ENCODE measurements at regions not wholly inside any gene's neighbourhood (a gene's known extent, or its start where the extent isn't known, plus 50 kb on each side); places are given as distances from the start of the nearest gene placed in this dataset.

GRCh38 chr10:56728349-56728748, 367.3 kb upstream of the ZWINT start:
- DNase-seq (ENCODE audit: extremely low spot score, unreplicated experiment) = no peak
- no peaks in the 10 kb centered on the region for H3K4me1 Mint-ChIP-seq (ENCODE audit: unreplicated experiment)
- H3K36me3 Mint-ChIP-seq (ENCODE audit: unreplicated experiment) = no peaks in the 10 kb centered on the region

GRCh38 chr10:56722912-56723311, 361.9 kb upstream of the ZWINT start:
- no peak for TF ChIP-seq CTCF (IDR thresholded peaks at IDR 0.05)
- Mint-ChIP-seq H3K9me3 (ENCODE audit: unreplicated experiment) (peaks cover 5% of the 10 kb centered on the region), H3K36me3 (ENCODE audit: unreplicated experiment) (no peaks in the 10 kb centered on the region), H3K4me1 (ENCODE audit: unreplicated experiment) (no peaks in the 10 kb centered on the region), H3K27me3 (ENCODE audit: unreplicated experiment) (no peaks in the 10 kb centered on the region), H3K4me3 (ENCODE audit: unreplicated experiment) (no peak overlapping the region), H3K27ac (ENCODE audit: unreplicated experiment) (no peak overlapping the region)
- no peak for DNase-seq (ENCODE audit: extremely low spot score, unreplicated experiment)

More at GRCh38 chr10:56728349-56728748, 367.3 kb upstream of the ZWINT start:
- no peak for TF ChIP-seq CTCF (IDR thresholded peaks at IDR 0.05)
- no peak overlapping the region for H3K27ac Mint-ChIP-seq (ENCODE audit: unreplicated experiment)
- peaks cover 20% of the 10 kb centered on the region for H3K9me3 Mint-ChIP-seq (ENCODE audit: unreplicated experiment)
- no peak overlapping the region for H3K4me3 Mint-ChIP-seq (ENCODE audit: unreplicated experiment)
- no peaks in the 10 kb centered on the region for H3K27me3 Mint-ChIP-seq (ENCODE audit: unreplicated experiment)

- DNase-seq (ENCODE audit: extremely low spot score, unreplicated experiment) = no peak
- no peaks in the 10 kb centered on the region for H3K36me3 Mint-ChIP-seq (ENCODE audit: unreplicated experiment)
- TF ChIP-seq CTCF (IDR thresholded peaks at IDR 0.05) = no peak
- peaks cover 10% of the 10 kb centered on the region for H3K9me3 Mint-ChIP-seq (ENCODE audit: unreplicated experiment)
- H3K27ac Mint-ChIP-seq (ENCODE audit: unreplicated experiment) = no peak overlapping the region
- H3K4me1 Mint-ChIP-seq (ENCODE audit: unreplicated experiment) = no peaks in the 10 kb centered on the region
- H3K27me3 Mint-ChIP-seq (ENCODE audit: unreplicated experiment) = no peaks in the 10 kb centered on the region
- H3K4me3 Mint-ChIP-seq (ENCODE audit: unreplicated experiment) = no peak overlapping the region
These were observed 354.2 kb upstream of the ZWINT start for GRCh38 chr10:56715262-56715661.

GRCh38 chr10:56698506-56698905, 337.4 kb upstream of the ZWINT start:
- no peak overlapping the region for H3K27ac Mint-ChIP-seq (ENCODE audit: unreplicated experiment)
- H3K27me3 Mint-ChIP-seq (ENCODE audit: unreplicated experiment) = no peaks in the 10 kb centered on the region
- no peak overlapping the region for H3K4me3 Mint-ChIP-seq (ENCODE audit: unreplicated experiment)
- no peaks in the 10 kb centered on the region for H3K36me3 Mint-ChIP-seq (ENCODE audit: unreplicated experiment)
- H3K9me3 Mint-ChIP-seq (ENCODE audit: unreplicated experiment) = no peaks in the 10 kb centered on the region
- no peaks in the 10 kb centered on the region for H3K4me1 Mint-ChIP-seq (ENCODE audit: unreplicated experiment)
- no peak for TF ChIP-seq CTCF (IDR thresholded peaks at IDR 0.05)
- no peak for DNase-seq (ENCODE audit: extremely low spot score, unreplicated experiment)

- H3K36me3 Mint-ChIP-seq (ENCODE audit: unreplicated experiment) = no peaks in the 10 kb centered on the region
- no peaks in the 10 kb centered on the region for H3K27me3 Mint-ChIP-seq (ENCODE audit: unreplicated experiment)
- no peak for DNase-seq (ENCODE audit: extremely low spot score, unreplicated experiment)
- no peak for TF ChIP-seq CTCF (IDR thresholded peaks at IDR 0.05)
- H3K4me3 Mint-ChIP-seq (ENCODE audit: unreplicated experiment) = no peak overlapping the region
- H3K4me1 Mint-ChIP-seq (ENCODE audit: unreplicated experiment) = no peaks in the 10 kb centered on the region
- no peak overlapping the region for H3K27ac Mint-ChIP-seq (ENCODE audit: unreplicated experiment)
- H3K9me3 Mint-ChIP-seq (ENCODE audit: unreplicated experiment) = peaks cover 35% of the 10 kb centered on the region
These were observed 318.5 kb upstream of the ZWINT start for GRCh38 chr10:56679578-56679977.

Measured in osteocyte (in vitro differentiated cells).